ENCODE measurements at regions not wholly inside any gene's neighbourhood (a gene's known extent, or its start where the extent isn't known, plus 50 kb on each side); places are given as distances from the start of the nearest gene placed in this dataset.

DNA sequence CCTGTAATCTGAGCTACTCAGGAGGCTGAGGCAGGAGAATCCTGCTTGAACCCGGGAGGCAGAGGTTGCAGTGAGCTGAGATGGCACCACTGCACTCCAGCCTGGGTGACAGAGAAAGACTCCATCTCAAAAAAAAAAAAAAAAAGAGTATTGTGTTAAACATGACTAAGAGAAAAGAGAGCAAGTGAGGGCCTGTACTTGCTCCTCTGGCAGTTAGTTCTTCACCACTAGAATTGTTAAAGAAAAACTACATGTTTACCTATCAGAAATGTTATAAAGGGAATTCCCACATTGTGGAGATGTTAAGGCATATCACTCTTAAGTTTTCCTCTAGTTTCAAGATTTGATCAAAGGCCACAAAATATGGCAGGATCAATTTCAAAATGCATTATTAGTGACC, 75.4 kb upstream of the LRATD1 start:
- H3K36me3 ChIP-seq (ENCODE audit: insufficient read depth, low read length): no peaks in the 10 kb centered on the region
- no peaks in the 10 kb centered on the region for H4K20me1 ChIP-seq (ENCODE audit: insufficient read depth, low read depth, low read length)
- no peaks in the 10 kb centered on the region for H3K4me1 ChIP-seq (ENCODE audit: low read length)
- H3K27me3 ChIP-seq (ENCODE audit: low read length): no peaks in the 10 kb centered on the region
- H2AFZ ChIP-seq (ENCODE audit: low read length): no peak overlapping the region
- H3K9ac ChIP-seq (ENCODE audit: low read length): no peak overlapping the region
- no peaks in the 10 kb centered on the region for H3K79me2 ChIP-seq (ENCODE audit: low read length)
- H3K9me3 ChIP-seq (ENCODE audit: low read length): no peaks in the 10 kb centered on the region
- H3K4me3 ChIP-seq (ENCODE audit: low read length): no peak overlapping the region
- H3K4me2 ChIP-seq (ENCODE audit: low read depth, low read length, poor library complexity, severe bottlenecking): no peak overlapping the region
- H3K27ac ChIP-seq (ENCODE audit: low read length): no peak overlapping the region
- no peak for DNase-seq
- no peaks in the 10 kb centered on the region for H3K9me2 ChIP-seq (replicated peaks; ENCODE audit: insufficient read depth, low read length)

GRCh38 chr2:14557916-14558315, 74.6 kb upstream of the LRATD1 start:
- Histone ChIP-seq H3K79me2 (ENCODE audit: low read length) (no peaks in the 10 kb centered on the region), H4K20me1 (ENCODE audit: insufficient read depth, low read depth, low read length) (no peaks in the 10 kb centered on the region), H3K4me3 (ENCODE audit: low read length) (no peak overlapping the region), H3K36me3 (ENCODE audit: insufficient read depth, low read length) (no peaks in the 10 kb centered on the region), H3K9me3 (ENCODE audit: low read length) (no peaks in the 10 kb centered on the region), H3K27me3 (ENCODE audit: low read length) (no peaks in the 10 kb centered on the region), H3K4me2 (ENCODE audit: low read depth, low read length, poor library complexity, severe bottlenecking) (no peak overlapping the region), H3K9ac (ENCODE audit: low read length) (no peak overlapping the region), H3K9me2 (replicated peaks; ENCODE audit: insufficient read depth, low read length) (no peaks in the 10 kb centered on the region), H3K27ac (ENCODE audit: low read length) (no peak overlapping the region), H3K4me1 (ENCODE audit: low read length) (no peaks in the 10 kb centered on the region), H2AFZ (ENCODE audit: low read length) (no peak overlapping the region)
- no peak for DNase-seq

DNA sequence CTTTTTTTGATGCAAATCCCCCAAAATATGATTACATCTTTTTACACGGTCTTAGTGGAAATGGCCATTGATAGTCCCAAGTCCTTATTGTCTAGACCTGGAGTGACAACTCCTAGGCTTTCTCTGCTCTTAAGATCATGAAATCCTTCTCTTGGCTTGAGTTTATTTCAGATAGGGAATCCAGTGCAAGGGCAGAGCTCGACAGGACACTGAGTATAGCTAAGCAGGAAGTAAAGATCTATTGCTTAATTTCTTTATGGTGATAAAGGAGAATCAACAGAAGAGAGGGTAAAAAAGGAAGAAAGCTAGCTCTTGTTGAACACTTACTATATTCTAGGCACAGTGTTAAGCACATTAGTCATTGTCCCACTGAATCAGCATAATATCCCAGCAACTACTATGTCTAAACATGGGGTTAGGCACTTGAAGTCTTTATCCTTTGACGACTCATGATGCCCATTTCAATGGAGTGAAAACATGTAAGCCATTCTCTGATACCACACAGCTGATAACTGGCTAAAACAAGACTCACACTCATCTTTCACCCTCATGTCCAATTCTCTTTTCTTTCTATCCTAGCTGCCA, 74.1 kb upstream of the LRATD1 start:
- H3K4me1 ChIP-seq (ENCODE audit: low read length): no peaks in the 10 kb centered on the region
- no peaks in the 10 kb centered on the region for H3K9me3 ChIP-seq (ENCODE audit: low read length)
- no peaks in the 10 kb centered on the region for H3K36me3 ChIP-seq (ENCODE audit: insufficient read depth, low read length)
- H3K9me2 ChIP-seq (replicated peaks; ENCODE audit: insufficient read depth, low read length): no peaks in the 10 kb centered on the region
- H4K20me1 ChIP-seq (ENCODE audit: insufficient read depth, low read depth, low read length): no peaks in the 10 kb centered on the region
- no peak for DNase-seq
- no peaks in the 10 kb centered on the region for H3K79me2 ChIP-seq (ENCODE audit: low read length)
- H3K4me2 ChIP-seq (ENCODE audit: low read depth, low read length, poor library complexity, severe bottlenecking): no peak overlapping the region
- no peak overlapping the region for H3K27ac ChIP-seq (ENCODE audit: low read length)
- no peak overlapping the region for H3K9ac ChIP-seq (ENCODE audit: low read length)
- H3K27me3 ChIP-seq (ENCODE audit: low read length): no peaks in the 10 kb centered on the region
- H3K4me3 ChIP-seq (ENCODE audit: low read length): no peak overlapping the region
- no peak overlapping the region for H2AFZ ChIP-seq (ENCODE audit: low read length)

GRCh38 chr2:14560716-14561115, 71.8 kb upstream of the LRATD1 start:
- no peaks in the 10 kb centered on the region for H3K27me3 ChIP-seq (ENCODE audit: low read length)

DNA sequence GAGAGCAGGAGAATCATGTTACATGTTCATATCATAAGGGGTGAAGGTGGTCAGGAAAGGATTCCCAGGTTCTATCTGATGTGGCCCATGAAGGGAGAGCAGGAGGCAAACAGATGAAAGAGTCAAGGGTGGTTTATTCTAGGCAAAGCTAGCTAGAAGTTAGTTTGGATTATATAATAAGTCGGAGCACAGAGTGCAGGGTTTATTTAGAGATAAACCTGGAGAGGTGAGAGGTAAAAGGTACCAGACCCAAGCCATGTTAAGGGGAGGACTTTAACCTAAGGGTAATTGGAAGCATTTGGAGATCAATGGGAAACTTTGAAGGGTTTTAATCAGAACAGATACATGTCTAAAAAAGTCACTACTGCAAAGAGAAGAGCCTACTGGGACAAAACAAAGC, 69.2 kb upstream of the LRATD1 start:
- no peaks in the 10 kb centered on the region for H3K4me1 ChIP-seq (ENCODE audit: low read length)
- H3K79me2 ChIP-seq (ENCODE audit: low read length): no peaks in the 10 kb centered on the region
- H4K20me1 ChIP-seq (ENCODE audit: insufficient read depth, low read depth, low read length): no peaks in the 10 kb centered on the region
- no peaks in the 10 kb centered on the region for H3K27me3 ChIP-seq (ENCODE audit: low read length)
- H3K4me2 ChIP-seq (ENCODE audit: low read depth, low read length, poor library complexity, severe bottlenecking): no peak overlapping the region
- H3K9me3 ChIP-seq (ENCODE audit: low read length): no peaks in the 10 kb centered on the region
- no peak for DNase-seq
- H3K36me3 ChIP-seq (ENCODE audit: insufficient read depth, low read length): no peaks in the 10 kb centered on the region
- no peaks in the 10 kb centered on the region for H3K9me2 ChIP-seq (replicated peaks; ENCODE audit: insufficient read depth, low read length)
- H3K9ac ChIP-seq (ENCODE audit: low read length): no peak overlapping the region
- no peak overlapping the region for H3K4me3 ChIP-seq (ENCODE audit: low read length)
- no peak overlapping the region for H2AFZ ChIP-seq (ENCODE audit: low read length)
- H3K27ac ChIP-seq (ENCODE audit: low read length): no peak overlapping the region

More at GRCh38 chr2:14560716-14561115, 71.8 kb upstream of the LRATD1 start:
- Histone ChIP-seq H2AFZ (ENCODE audit: low read length) (no peak overlapping the region), H3K9me2 (replicated peaks; ENCODE audit: insufficient read depth, low read length) (no peaks in the 10 kb centered on the region), H3K36me3 (ENCODE audit: insufficient read depth, low read length) (no peaks in the 10 kb centered on the region), H3K9ac (ENCODE audit: low read length) (no peak overlapping the region), H4K20me1 (ENCODE audit: insufficient read depth, low read depth, low read length) (no peaks in the 10 kb centered on the region), H3K4me2 (ENCODE audit: low read depth, low read length, poor library complexity, severe bottlenecking) (no peak overlapping the region), H3K4me1 (ENCODE audit: low read length) (no peaks in the 10 kb centered on the region), H3K4me3 (ENCODE audit: low read length) (no peak overlapping the region), H3K27ac (ENCODE audit: low read length) (no peak overlapping the region), H3K9me3 (ENCODE audit: low read length) (no peaks in the 10 kb centered on the region), H3K79me2 (ENCODE audit: low read length) (no peaks in the 10 kb centered on the region)
- DNase-seq: no peak

DNA sequence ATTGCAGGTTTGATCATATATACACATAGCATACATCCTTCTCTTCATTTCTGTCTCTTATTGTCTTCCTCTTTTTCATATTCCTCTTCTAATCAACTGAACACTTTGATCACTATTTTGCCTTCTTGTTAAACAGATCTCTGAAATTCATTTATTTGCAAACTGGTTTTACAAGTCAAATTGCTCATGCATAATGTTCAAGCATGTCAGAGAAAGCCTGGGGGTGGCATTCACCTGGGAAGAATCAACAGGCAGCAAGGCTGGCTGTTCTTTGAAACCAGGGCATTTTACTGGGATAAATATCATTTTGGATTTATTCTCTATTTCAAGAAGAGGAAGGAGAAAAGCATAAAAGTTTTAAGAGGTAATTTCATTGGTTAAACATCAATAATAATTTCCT, 66.9 kb upstream of the LRATD1 start:
- H3K27me3 ChIP-seq (ENCODE audit: low read length): no peaks in the 10 kb centered on the region
- no peaks in the 10 kb centered on the region for H4K20me1 ChIP-seq (ENCODE audit: insufficient read depth, low read depth, low read length)
- no peak for DNase-seq
- no peak overlapping the region for H3K27ac ChIP-seq (ENCODE audit: low read length)
- no peak overlapping the region for H3K9ac ChIP-seq (ENCODE audit: low read length)
- no peak overlapping the region for H2AFZ ChIP-seq (ENCODE audit: low read length)
- no peaks in the 10 kb centered on the region for H3K36me3 ChIP-seq (ENCODE audit: insufficient read depth, low read length)
- no peak overlapping the region for H3K4me2 ChIP-seq (ENCODE audit: low read depth, low read length, poor library complexity, severe bottlenecking)
- no peaks in the 10 kb centered on the region for H3K9me3 ChIP-seq (ENCODE audit: low read length)
- no peaks in the 10 kb centered on the region for H3K9me2 ChIP-seq (replicated peaks; ENCODE audit: insufficient read depth, low read length)
- no peaks in the 10 kb centered on the region for H3K4me1 ChIP-seq (ENCODE audit: low read length)
- no peaks in the 10 kb centered on the region for H3K79me2 ChIP-seq (ENCODE audit: low read length)
- no peak overlapping the region for H3K4me3 ChIP-seq (ENCODE audit: low read length)

GRCh38 chr2:14567561-14567960, 65.0 kb upstream of the LRATD1 start:
- H3K9me3 ChIP-seq (ENCODE audit: low read length): no peaks in the 10 kb centered on the region
- no peak overlapping the region for H3K4me3 ChIP-seq (ENCODE audit: low read length)
- H2AFZ ChIP-seq (ENCODE audit: low read length): no peak overlapping the region
- no peaks in the 10 kb centered on the region for H3K9me2 ChIP-seq (replicated peaks; ENCODE audit: insufficient read depth, low read length)
- H3K79me2 ChIP-seq (ENCODE audit: low read length): no peaks in the 10 kb centered on the region
- DNase-seq: no peak
- no peaks in the 10 kb centered on the region for H3K27me3 ChIP-seq (ENCODE audit: low read length)
- no peak overlapping the region for H3K9ac ChIP-seq (ENCODE audit: low read length)
- H4K20me1 ChIP-seq (ENCODE audit: insufficient read depth, low read depth, low read length): no peaks in the 10 kb centered on the region
- no peak overlapping the region for H3K27ac ChIP-seq (ENCODE audit: low read length)
- H3K36me3 ChIP-seq (ENCODE audit: insufficient read depth, low read length): no peaks in the 10 kb centered on the region
- no peak overlapping the region for H3K4me2 ChIP-seq (ENCODE audit: low read depth, low read length, poor library complexity, severe bottlenecking)
- no peaks in the 10 kb centered on the region for H3K4me1 ChIP-seq (ENCODE audit: low read length)

DNA sequence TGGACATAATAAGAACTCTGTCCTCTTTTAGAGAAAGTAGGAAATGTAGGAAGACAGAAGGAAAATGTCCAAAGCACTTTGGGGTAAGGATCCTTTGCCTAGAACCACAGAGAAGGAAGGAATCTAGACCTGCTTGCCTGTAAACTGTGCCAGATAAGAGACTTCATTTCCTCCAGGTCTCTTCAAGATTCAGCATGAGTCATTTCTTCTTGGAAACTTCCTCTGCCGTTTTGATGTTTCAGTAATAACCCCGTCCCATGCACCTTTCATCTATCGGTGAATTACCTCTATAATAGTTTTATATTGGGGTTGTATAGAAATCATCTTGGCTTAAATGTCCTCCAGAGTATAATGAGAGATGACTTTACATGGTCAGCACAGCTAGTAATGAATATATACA, 63.2 kb upstream of the LRATD1 start:
- Histone ChIP-seq H3K9me3 (ENCODE audit: low read length) (no peaks in the 10 kb centered on the region), H3K9ac (ENCODE audit: low read length) (no peak overlapping the region), H2AFZ (ENCODE audit: low read length) (no peak overlapping the region), H4K20me1 (ENCODE audit: insufficient read depth, low read depth, low read length) (no peaks in the 10 kb centered on the region), H3K36me3 (ENCODE audit: insufficient read depth, low read length) (no peaks in the 10 kb centered on the region), H3K4me3 (ENCODE audit: low read length) (no peak overlapping the region), H3K4me1 (ENCODE audit: low read length) (no peaks in the 10 kb centered on the region), H3K79me2 (ENCODE audit: low read length) (no peaks in the 10 kb centered on the region), H3K4me2 (ENCODE audit: low read depth, low read length, poor library complexity, severe bottlenecking) (no peak overlapping the region), H3K27ac (ENCODE audit: low read length) (no peak overlapping the region), H3K9me2 (replicated peaks; ENCODE audit: insufficient read depth, low read length) (no peaks in the 10 kb centered on the region), H3K27me3 (ENCODE audit: low read length) (no peaks in the 10 kb centered on the region)
- no peak for DNase-seq

- no peaks in the 10 kb centered on the region for H3K4me1 ChIP-seq (ENCODE audit: low read length)
- no peak overlapping the region for H3K4me2 ChIP-seq (ENCODE audit: low read depth, low read length, poor library complexity, severe bottlenecking)
- no peaks in the 10 kb centered on the region for H3K79me2 ChIP-seq (ENCODE audit: low read length)
- H3K9me3 ChIP-seq (ENCODE audit: low read length): no peaks in the 10 kb centered on the region
- DNase-seq: no peak
- H3K27ac ChIP-seq (ENCODE audit: low read length): no peak overlapping the region
- H3K27me3 ChIP-seq (ENCODE audit: low read length): no peaks in the 10 kb centered on the region
- H3K9ac ChIP-seq (ENCODE audit: low read length): no peak overlapping the region
- no peaks in the 10 kb centered on the region for H4K20me1 ChIP-seq (ENCODE audit: insufficient read depth, low read depth, low read length)
- H3K4me3 ChIP-seq (ENCODE audit: low read length): no peak overlapping the region
- H3K36me3 ChIP-seq (ENCODE audit: insufficient read depth, low read length): no peaks in the 10 kb centered on the region
- no peaks in the 10 kb centered on the region for H3K9me2 ChIP-seq (replicated peaks; ENCODE audit: insufficient read depth, low read length)
- no peak overlapping the region for H2AFZ ChIP-seq (ENCODE audit: low read length)
Measured at GRCh38 chr2:14572633-14573032, 59.9 kb upstream of the LRATD1 start.

All from Karpas-422 (cell line).